GM18507 (cell line): ENCODE measurements at regions not wholly inside any gene's neighbourhood (a gene's known extent, or its start where the extent isn't known, plus 50 kb on each side); places are given as distances from the start of the nearest gene placed in this dataset.
"Not testable (repeated sequence)": the region's sequence is repeated elsewhere in the genome, so short reads cannot be mapped to it uniquely, and the experiment has no call there.

ENCODE experiments used
- DNase-seq: peaks from one replicate; pipeline ENCODE4 v3.0.0; 2011; ENCODE audit warnings: low read depth; ENCODE audit not compliant: insufficient read length; ENCODE audit errors: extremely low spot score
- FAIRE-seq: peaks from 2 replicates; lab custom pipeline; 2011; peaks lifted over from hg19 to GRCh38; lab: Jason Lieb, UNC

GRCh38 chr11:109040303-109040702 is 375.4 kb downstream of the DDX10 start:
- no peak for DNase-seq
- no peak for FAIRE-seq

- DNase-seq (no peak), FAIRE-seq (no peak)
Measured at GRCh38 chr11:109041876-109042275, 377.0 kb downstream of the DDX10 start.

DNA sequence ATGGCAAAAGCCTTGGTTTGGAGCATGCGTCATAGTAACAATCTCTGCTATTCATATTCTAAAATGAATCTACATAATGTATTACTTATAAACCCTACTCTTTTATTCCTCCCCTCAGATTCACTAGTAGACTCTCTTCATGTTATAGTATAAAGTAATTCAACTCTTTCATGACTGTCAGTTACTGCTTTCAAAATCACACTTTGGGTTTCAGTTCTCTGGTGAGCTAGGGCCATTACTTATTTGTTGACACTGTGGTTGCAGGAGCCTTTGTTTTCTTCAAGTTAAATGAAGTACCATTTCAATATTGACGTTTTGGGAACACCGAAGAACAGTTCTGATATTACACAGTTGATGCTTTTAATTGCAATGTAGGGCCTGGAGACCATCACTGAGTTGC is 378.4 kb downstream of the DDX10 start:
- DNase-seq (no peak), FAIRE-seq (no peak)

- FAIRE-seq (no peak), DNase-seq (no peak)
Measured at GRCh38 chr11:109046284-109046992, 375.6 kb upstream of the C11orf87 start.

GRCh38 chr11:109048098-109048497 is 373.9 kb upstream of the C11orf87 start:
- DNase-seq (no peak), FAIRE-seq (no peak)

DNA sequence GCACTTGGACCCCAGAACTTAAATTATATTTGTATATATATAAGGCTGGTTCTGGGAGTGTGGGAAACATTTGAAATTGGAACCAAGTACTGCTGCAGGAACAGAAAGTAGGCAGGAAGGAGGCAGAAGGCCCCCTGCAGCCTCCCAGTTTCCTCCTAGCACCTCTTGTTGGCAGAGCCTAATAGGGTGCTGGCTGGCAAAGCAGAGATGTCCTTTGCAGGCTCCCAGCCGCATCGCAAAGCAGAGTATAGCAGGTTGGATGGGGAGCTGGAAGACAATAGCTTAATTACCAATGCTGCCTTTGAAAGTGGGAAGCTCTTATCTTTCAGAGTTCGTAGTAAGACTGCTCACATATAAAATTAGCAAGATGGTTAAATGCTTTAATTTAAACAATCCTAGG is 370.8 kb upstream of the C11orf87 start:
- DNase-seq = no peak
- FAIRE-seq = no peak

DNA sequence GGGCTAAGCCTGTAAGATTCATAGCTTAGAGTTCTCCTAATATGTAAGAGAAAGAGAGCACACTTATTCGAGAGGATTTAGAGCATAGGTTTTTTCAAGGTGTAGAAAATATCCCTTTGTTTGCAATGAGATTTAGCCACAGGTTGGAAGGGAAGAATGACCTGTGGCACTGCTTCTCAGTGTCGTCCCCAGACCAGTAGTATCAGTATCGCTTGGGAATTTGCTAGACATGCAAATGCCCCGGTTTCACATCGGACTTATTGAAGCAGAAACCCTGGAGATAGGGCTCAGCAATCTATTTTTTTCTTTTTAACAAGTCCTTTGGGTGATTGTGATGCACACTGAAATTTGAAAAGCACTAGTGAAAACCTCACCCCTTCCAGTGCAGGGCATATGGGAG is 362.6 kb upstream of the C11orf87 start:
- no peak for FAIRE-seq
- DNase-seq = no peak

GRCh38 chr11:109061394-109061793 is 360.6 kb upstream of the C11orf87 start:
- FAIRE-seq (no peak), DNase-seq (no peak)

GRCh38 chr11:109062445-109062844 is 359.5 kb upstream of the C11orf87 start:
- no peak for DNase-seq
- no peak for FAIRE-seq

- FAIRE-seq (no peak), DNase-seq (no peak)
Measured at GRCh38 chr11:109062871-109063270, 359.1 kb upstream of the C11orf87 start.

- not testable (repeated sequence) for DNase-seq, FAIRE-seq
Measured at GRCh38 chr11:109064618-109065311, 357.2 kb upstream of the C11orf87 start.

GRCh38 chr11:109071262-109071661 is 350.7 kb upstream of the C11orf87 start:
- FAIRE-seq = no peak
- DNase-seq = no peak

DNA sequence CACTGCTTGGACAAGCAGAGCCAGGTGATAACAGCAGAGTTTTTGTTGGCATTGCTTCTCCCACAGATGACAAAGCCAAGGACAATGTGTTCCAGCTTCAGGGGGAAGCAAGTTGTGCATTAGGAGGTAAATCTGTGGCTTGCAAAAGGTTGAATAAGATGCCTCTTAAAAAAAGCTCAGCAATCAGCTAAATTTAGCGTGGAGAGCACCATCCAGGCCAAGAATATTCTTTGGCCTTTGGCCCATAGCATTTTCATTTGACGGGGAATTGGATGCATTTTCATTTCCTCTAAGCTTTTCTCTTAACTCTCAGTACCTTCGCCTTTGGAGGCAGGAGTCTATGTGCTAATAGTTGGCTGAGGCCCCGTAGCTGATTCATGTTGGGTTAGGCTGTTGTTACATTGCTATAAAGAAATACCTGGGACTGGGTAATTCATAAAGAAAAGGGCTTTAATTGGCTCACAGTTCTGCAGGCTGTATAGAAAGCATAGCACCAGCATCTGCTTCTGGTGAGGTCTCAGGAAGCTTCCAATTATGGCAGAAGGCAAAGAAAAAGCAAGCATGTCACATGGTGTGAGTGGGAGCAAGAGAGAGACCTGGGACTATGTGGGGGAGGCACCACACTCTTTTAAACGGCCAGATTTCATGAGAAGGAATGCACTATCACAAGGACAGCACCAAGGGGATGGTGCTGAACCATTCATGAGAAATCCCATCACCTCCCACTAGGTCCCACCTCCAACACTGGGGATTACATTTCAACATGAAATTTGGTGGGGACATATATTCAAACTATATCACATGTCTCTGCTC is 350.1 kb upstream of the C11orf87 start:
- FAIRE-seq (no peak), DNase-seq (no peak)

DNA sequence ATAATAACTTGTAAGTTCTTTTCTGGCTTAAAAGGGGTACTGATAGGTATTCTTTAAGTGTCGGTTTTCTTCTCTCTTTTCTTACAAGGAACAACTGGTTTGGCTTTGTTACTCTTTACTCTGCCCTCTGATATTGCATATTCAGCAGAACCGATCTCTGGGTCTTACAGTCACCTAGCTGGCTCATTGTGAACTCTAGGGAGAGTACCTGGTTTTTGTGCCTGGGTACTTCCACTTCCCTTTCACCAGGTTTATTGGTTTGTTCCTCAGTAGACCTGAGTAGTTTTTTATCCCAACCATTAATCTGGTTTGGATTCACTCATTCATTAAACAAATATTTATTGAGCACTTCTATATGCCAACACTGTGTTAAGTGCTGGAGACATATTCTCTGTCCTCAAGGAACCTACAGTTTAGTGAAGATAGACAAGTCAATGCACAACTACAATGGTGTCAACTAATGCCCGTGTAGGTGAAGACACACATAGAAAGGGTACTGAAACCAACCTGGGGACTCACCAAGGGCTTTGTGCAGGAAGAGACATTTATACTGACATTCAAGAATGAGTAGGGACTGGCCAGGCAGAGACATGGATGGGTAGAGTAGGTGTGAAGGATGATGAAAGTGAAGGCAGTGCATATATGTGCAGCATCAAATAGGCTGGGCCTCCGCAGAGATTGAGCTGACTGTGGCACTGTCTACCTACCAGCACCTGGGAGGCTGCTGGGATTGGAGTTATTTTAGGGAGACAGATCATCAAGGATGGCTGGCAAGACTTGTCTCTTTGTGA is 348.8 kb upstream of the C11orf87 start:
- DNase-seq (no peak), FAIRE-seq (no peak)

- no peak for DNase-seq
- FAIRE-seq = no peak
Measured at GRCh38 chr11:109075976-109076375, 346.0 kb upstream of the C11orf87 start.

- DNase-seq = no peak
Measured at GRCh38 chr11:109076870-109077269, 345.1 kb upstream of the C11orf87 start.

DNA sequence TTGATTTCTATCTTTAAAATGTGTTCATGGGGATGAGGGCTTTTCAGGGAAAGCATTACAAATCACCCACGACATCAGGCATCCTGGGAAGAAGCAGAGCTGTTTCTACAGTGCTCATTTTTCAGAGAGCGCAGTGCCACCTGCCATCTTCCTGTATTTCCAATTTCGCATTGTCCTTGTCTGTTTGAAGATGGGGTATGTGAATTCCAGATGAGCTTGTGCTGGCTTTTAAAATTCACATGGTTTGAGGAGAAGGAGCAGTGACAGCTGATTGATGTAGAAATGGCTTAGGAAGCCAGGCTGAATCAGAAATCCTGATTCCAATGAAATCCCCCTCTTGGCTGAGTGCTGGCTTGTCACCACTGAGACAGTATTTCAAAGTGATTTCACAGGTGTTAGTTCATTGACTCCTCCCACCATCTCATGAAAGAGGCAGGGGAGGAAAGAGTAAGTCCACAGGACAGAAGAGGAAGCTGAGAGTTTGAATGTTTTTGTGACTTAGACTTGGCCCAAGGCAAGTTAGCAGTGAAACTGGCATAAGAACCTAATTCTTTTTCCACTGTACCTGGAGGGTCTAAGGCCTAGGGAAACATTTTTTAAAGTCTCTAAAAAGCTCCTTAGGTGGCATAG is 344.6 kb upstream of the C11orf87 start:
- DNase-seq (no peak), FAIRE-seq (no peak)

More at GRCh38 chr11:109076870-109077269, 345.1 kb upstream of the C11orf87 start:
- no peak for FAIRE-seq

- DNase-seq (no peak), FAIRE-seq (no peak)
Measured at GRCh38 chr11:109085708-109086373, 336.1 kb upstream of the C11orf87 start.

GRCh38 chr11:109086931-109087330 is 335.1 kb upstream of the C11orf87 start:
- no peak for FAIRE-seq
- DNase-seq = no peak
